Activated CD4-positive, alpha-beta T cell treated with anti-CD3 and anti-CD28 coated beads for 4 hours (primary cell): ENCODE measurements at regions not wholly inside any gene's neighbourhood (a gene's known extent, or its start where the extent isn't known, plus 50 kb on each side); places are given as distances from the start of the nearest gene placed in this dataset.

Experiments
- DNase-seq, 2 donors: peaks; one replicate each; pipeline ENCODE4 v3.0.0-alpha.2; 2020

GRCh38 chr20:52921340-52921739 lies 50.8 kb upstream of the TSHZ2 start:
- no peak for DNase-seq

GRCh38 chr20:52918311-52918710 lies 53.8 kb upstream of the TSHZ2 start:
- no peak for DNase-seq

- DNase-seq = no peak
These were observed 56.6 kb upstream of the TSHZ2 start for GRCh38 chr20:52915564-52915963.

- no peak for DNase-seq
These were observed 57.3 kb upstream of the TSHZ2 start for GRCh38 chr20:52914870-52915269.

GRCh38 chr20:52913650-52914387 lies 58.3 kb upstream of the TSHZ2 start:
- no peak for DNase-seq

GRCh38 chr20:52905241-52905994 lies 66.7 kb upstream of the TSHZ2 start:
- no peak for DNase-seq

- no peak for DNase-seq
These were observed 67.3 kb upstream of the TSHZ2 start for GRCh38 chr20:52904837-52905236.

GRCh38 chr20:52899041-52899608 lies 73.0 kb upstream of the TSHZ2 start:
- no peak for DNase-seq

- no peak for DNase-seq
These were observed 75.8 kb upstream of the TSHZ2 start for GRCh38 chr20:52896348-52896747.

- DNase-seq = no peak
These were observed 76.5 kb upstream of the TSHZ2 start for GRCh38 chr20:52895701-52896100.

- no peak for DNase-seq
These were observed 76.9 kb upstream of the TSHZ2 start for GRCh38 chr20:52895235-52895634.

- DNase-seq = no peak
These were observed 78.7 kb upstream of the TSHZ2 start for GRCh38 chr20:52893498-52893897.

- DNase-seq = no peak
These were observed 80.1 kb upstream of the TSHZ2 start for GRCh38 chr20:52892023-52892422.

- DNase-seq = no peak
These were observed 82.0 kb upstream of the TSHZ2 start for GRCh38 chr20:52890130-52890529.

GRCh38 chr20:52889225-52889624 lies 82.9 kb upstream of the TSHZ2 start:
- no peak for DNase-seq

- no peak for DNase-seq
These were observed 84.1 kb upstream of the TSHZ2 start for GRCh38 chr20:52888096-52888495.

GRCh38 chr20:52880997-52881396 lies 91.2 kb upstream of the TSHZ2 start:
- DNase-seq = no peak

GRCh38 chr20:52880259-52880658 lies 91.9 kb upstream of the TSHZ2 start:
- no peak for DNase-seq

GRCh38 chr20:52874241-52874640 lies 97.9 kb upstream of the TSHZ2 start:
- no peak for DNase-seq

- DNase-seq = no peak
These were observed 102.3 kb upstream of the TSHZ2 start for GRCh38 chr20:52869698-52870501.

- DNase-seq = no peak
These were observed 102.9 kb upstream of the TSHZ2 start for GRCh38 chr20:52869276-52869675.

GRCh38 chr20:52867305-52867704 lies 104.9 kb upstream of the TSHZ2 start:
- no peak for DNase-seq

GRCh38 chr20:52864916-52865605 lies 107.1 kb upstream of the TSHZ2 start:
- DNase-seq = no peak
